ENCODE measurements at regions not wholly inside any gene's neighbourhood (a gene's known extent, or its start where the extent isn't known, plus 50 kb on each side); places are given as distances from the start of the nearest gene placed in this dataset.

DNA sequence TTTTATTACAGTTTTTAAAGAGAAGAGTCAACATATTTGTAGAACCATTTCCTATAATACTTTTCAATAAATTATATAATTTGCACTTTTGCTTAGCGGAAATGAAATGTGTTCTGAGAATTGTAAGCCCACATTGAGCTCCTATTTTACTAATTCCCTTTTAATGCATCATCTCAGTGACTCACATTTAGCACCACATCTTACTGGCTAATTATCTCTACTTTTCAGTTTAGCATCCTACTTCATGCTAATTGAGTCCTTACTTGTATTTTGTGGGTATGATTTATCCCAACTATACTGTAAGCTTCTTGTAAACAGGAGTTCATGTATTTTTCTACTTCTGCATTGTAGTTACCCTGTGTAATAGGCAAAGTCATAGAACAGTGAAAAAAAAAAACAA lies 67.5 kb downstream of the TMX1 start:
- no peak for DNase-seq

DNA sequence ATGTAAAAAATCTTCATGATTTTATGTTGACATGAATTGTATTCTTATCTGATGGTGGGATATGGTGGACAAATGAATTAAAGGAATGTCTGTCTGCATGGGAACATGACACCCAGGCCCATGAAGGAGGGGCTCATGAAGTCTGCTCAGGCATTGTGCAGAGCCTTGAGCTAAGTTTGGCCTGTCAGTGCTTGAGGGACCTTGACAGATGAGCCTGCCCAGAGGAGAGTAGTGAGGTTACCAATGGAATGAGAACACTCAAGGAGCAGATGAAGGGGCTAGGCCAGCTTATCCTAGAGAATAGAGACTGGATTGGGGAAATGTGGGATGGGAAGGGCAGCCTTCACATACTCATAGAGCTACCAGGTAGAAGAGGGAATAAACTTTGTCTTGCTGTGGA lies 68.8 kb downstream of the TMX1 start:
- DNase-seq, result no peak

DNA sequence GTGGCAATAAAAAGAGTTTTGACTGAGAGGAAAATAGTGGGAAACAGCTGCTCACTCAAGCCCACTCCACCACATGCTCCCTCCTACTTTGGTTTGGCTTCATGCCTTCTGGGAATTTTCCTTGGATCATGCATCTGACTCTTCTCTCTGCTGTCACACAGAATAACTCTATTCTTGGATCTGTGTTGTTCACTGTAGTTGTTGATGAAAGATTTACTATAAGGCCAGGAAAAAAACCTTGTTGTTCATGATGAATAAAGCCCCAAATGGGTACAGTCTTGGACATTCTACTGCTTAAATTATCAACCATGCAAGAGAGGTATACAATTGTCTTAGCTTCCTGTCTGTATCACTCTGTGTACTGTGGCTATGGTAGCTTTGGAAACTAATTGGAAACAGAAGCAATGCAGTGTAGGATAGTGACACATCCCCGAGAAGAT lies 70.5 kb downstream of the TMX1 start:
- DNase-seq, result no peak

DNA sequence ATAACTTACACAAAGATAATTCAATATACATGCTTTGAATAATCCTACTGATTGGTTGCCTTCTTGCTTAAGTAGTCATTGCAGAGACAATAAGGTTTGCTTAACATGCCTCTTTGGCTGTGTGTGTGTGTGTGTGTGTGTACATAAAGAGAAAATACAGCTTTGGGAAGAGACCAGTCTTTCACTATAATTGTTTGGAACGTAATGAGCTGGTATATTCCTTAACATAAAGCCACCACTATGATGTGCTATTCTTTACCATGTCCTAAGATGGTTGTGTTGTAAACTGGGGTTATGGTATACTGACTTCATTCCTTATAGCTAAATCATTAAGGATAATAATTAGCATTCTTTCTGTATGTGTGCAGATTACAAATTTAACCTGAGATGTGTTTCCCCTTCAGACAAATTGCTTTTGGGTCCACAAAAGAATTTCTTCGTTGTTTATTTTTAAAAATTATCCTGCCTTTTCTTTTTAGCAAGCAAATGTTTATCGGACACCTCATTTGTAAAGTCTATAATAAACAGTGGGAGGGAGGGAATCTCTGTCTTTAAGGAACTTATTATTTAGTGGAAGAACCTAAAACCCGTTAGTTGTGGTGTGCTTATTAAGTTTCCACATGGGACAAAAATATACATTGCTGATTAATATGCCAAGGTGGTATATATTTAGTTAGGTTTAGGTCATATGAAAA lies 74.4 kb downstream of the TMX1 start:
- DNase-seq, result no peak

DNA sequence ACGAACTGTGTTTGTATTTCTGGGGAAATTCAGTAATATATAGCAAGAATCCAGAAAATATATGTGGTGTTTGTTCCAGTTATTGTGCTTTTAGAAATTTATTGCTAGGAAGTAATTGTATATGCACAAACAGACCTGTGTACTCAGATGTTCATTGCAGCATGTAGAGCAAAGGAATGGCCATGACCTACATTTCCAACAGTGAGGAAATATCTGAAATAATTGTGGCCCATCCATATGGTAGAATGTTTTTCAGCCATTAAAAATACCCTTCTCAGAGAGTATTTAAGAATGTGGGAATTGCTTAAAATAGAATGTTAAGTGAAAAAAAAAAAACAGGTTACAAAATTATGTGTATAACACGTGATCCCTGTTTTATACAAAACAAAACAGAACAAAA lies 77.3 kb downstream of the TMX1 start:
- DNase-seq, result no peak

DNA sequence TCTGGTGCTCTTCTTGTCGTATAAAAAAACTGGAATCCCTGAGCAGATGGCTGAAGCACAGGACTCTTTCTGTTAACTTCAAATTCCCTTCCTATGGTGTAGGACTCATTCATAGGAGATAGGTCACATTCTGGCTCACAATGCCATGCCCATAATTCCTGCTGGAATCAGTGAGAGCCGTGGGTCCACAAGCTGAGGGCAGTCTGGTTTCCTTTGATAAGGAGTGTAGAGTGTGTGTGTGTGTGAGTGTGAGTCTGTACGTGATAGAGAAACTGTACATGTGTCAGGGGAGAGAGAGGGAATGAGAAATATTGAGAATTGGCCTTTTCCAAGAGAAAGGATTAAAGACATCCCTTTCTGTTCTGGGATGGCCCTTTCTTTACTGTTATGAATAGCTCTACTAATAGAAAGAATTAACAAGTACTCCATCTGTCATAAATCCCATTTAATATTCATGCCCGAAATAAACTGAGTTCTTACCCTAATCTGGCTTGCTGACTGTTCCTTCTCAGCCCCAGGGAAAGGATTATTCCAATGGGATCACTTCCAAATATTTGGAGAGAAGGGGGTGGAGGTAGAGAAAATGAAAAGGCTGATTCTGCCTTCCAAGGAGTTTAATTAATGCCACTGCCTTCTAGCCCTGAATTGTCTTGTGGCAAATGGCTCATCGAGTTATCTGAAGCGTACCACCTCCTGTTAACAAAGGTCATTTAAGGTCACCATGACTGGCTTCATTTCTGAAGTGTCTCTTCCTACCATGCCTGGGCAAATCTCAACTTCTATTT lies 79.0 kb downstream of the TMX1 start:
- no peak for DNase-seq

DNA sequence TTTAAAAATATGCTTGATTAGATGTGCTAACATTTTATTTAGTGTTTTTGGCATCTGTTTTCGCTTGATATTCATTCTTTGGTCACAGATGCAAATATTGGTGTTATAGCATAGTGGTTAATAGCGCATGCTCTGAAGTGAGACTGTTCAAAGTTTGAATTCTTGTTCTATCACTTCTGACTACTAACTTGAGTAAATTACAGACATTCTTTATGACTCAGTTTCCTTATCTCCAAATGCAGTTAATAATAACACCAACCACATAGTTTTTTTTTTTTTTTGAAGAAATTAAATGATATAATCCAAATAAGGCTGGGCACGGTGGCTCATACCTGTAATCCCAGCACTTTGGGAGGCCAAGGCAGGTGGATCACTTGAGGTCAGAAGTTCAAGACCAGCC lies 81.0 kb downstream of the TMX1 start:
- DNase-seq, result no peak

DNA sequence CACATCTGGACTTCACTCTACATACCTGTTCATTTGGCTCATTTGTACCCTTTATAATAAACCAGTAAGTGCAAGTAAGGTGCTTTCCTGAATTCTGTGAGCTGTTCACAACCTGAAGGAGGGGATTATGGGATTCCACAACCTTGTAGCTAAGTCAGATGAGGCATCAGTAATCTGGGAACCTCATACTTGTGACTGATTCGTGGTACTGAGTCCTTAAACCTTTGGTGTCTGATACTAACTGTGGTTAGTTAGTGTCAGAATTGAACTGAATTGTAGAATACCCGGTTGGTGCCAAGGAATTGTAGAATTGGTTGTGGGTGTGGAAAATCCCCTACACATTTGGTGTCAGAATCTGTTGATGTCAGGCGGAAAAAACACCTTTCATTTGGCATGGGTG lies 83.4 kb downstream of the TMX1 start:
- DNase-seq, result no peak

DNA sequence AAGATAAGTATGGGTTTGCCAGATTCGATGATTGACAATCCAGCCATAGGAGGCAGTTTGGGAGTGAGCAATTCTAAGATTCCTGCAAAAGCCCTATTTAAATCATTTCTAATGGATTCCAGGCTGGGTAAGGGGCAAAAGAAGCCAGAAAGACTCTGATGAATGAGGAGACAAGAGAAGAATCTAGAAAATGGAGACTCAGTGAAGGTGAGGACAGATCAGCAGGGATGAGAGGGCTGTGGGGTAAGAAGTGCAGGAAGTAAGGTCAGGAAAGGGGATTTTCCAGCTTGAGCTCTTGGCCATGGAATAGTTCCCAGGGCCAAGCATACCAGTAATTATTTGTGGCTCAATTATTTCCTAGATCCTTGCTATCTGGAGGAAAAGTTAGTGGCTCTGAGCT lies 87.3 kb downstream of the TMX1 start:
- no peak for DNase-seq

DNA sequence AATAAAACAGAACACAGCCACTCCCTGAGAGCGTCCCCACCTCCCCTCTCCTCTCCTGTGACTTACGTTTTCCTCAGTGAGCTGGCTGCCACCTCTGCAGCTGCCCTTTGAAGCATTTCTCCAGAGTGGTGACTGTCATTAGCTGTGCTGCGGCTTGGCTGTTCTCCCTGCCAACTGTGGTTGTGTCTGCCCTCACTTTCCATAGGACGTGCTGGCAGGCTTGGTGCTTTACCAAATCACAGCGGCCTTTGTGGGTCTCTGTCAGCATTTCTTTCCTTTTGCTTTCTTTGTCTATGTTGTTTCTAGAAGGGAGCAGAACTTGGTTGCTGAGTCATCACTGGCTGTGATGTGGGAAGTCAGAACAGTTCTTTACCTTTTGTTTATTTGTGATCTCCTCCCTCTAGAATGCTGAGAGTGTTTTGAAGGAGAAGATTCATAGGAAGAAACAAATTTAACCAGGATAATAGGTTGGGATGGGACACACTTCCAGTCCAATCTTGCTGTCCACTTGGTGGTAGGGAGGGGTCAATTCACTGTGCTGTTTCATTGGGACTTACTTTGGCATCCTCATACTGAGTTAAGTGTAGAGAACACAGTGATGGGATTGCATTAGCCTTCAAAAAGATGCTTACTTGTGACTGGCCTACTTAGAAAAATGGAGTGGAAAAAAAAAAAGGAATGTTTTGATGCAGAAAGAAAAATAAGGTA lies 88.2 kb downstream of the TMX1 start:
- DNase-seq, result no peak

DNA sequence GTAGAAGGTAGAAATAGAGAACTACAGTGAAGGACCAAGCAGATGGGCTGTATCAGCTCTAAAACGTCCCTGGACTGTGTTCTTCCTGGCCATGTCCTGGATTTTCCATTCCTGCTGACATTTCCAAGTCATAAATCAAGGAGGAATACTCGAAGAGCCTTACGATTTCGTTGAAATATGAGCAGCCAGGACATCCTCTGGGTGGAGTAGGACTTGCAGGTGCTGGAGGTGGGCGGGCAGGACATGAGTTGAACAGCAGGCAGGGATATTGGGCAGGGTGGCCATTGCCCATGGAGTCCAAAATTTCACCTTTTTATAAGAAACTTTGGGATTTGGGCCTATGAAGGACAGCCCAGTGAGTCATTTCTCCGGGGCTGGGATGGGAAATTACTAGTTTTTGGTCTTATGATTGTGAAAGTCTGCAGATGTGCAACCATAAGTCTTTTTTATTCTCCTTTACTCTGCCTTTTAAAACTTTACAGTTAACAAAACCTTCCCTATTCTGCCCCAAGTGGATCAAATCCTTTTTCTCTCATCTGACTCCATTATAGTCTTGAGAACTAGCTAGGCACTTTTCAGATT lies 88.8 kb downstream of the TMX1 start:
- no peak for DNase-seq

DNA sequence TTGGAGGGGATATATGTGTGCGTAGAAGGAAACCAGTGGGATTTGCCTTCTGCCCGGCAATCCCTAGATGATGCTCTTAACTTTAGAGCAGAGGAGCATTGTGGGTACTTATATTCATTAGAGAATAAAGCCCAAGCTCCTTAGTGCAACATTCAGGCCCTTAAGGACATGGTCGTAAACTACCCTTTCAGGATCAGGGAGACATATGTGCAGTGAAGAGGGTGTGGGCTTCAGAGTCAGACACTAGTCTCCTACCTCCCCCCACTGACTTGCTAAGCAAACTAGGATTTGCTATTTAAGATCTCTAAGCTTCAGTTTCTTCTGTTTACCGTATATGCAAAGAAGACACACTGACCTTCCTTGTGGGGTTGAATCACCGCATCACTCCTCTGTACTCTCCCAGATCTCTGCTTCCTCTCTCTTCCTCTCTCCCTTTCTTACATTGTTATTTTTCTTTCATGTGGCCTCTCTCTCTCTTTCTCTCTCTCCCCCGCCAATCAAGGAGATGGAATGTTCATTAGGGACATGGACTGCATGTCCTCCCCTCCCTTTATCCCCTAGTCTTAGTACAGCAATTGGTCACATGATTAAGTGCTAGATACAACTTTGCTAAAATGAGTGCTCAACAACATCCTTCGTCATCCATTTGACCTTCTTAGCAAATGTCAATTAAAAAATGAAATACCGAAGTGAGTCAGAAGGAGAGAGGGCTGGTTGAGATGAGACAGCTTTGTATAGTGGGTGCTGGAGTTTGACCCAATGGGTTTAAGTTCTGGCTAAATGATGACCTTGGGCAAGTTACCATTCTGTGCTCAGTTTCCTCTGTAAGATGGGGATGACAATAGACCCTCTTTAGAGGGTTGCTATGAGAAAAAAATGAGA lies 91.7 kb downstream of the TMX1 start:
- DNase-seq, result no peak

DNA sequence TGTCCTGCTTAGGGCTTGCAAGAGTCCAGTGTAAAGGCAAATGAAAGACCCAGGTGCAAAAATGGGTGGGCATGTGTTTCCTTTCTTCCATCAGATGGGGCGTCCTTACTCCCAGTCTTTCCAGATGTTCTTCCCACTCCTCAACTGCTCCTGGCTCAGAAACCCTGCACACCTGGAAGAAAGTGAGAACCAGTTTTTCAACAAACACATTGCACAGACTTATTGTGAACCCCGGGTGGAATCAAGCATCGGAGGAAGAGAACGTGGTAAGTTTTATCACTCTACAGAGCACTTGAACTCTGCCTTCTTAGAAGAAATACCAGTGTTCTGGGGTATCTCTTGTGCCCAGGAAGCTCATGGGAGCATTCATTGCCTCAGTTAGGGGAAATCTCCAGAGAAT lies 93.3 kb downstream of the TMX1 start:
- no peak for DNase-seq

DNA sequence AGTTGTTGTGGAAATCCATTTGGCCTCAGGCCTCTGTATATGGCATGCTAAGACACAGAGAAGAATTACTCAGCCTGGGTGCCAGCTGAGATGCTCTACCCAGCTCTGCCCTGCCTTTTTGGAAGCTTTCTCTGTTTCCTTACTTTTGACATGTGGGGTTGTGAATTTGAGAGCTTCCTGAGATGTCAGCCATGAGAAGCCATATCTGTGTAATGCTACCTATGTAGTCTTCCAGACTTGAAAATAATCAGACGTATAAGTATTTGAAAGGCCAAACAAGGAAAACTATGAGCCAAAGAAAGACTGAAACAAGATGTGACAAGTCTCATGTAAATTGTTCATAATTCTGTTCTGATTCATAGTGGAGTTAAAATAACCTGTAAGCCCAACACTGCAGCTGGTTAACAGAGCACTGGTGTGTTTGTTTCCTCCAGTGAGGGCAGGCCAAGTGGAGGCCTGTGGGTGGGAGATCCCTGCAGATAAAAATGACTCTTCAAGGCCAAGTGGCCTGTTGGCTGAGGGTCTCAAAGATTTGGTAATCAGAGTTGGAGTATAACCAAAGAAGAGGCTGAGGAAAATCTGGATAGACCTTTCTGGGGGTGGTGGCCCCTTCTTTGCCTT lies 94.0 kb downstream of the TMX1 start:
- no peak for DNase-seq

DNA sequence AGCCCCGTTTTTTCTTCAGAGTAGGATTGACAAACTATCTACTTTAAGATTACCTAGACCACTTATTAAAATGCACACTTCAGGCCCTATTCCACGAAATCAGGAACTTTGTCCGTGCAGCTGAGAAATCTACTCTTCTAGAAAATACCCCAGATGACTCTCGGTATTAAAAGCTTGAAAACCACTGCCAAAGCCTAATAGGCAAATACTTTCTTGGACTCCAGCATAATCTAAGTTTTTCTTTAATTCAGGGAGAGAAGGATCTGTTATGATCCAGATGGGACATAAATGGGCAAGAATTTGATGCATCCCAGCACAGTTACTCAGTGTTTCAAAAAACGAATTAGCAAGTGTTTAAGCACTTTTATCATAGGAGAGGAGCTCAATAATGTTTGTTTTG lies 94.5 kb downstream of the TMX1 start:
- no peak for DNase-seq

DNA sequence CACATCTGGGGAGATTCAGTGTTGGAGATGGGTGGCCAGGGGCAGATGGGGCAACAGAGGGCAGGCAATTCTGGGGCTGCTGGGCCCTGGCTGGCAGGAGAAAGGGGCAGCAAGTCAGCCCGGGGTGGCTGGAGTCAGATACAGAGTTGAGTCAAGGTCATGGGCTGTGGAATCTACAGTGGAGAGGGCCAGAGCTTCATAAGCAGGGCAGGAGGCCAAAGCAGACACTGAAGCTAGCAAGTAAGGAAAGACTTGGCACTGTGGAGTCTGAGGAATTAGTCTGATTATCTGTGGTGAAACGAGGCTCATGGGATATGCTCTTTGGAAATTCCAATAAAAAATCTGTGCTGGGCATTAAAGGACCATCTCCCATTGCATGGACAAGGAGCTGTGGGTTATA lies 95.5 kb downstream of the TMX1 start:
- no peak for DNase-seq

DNA sequence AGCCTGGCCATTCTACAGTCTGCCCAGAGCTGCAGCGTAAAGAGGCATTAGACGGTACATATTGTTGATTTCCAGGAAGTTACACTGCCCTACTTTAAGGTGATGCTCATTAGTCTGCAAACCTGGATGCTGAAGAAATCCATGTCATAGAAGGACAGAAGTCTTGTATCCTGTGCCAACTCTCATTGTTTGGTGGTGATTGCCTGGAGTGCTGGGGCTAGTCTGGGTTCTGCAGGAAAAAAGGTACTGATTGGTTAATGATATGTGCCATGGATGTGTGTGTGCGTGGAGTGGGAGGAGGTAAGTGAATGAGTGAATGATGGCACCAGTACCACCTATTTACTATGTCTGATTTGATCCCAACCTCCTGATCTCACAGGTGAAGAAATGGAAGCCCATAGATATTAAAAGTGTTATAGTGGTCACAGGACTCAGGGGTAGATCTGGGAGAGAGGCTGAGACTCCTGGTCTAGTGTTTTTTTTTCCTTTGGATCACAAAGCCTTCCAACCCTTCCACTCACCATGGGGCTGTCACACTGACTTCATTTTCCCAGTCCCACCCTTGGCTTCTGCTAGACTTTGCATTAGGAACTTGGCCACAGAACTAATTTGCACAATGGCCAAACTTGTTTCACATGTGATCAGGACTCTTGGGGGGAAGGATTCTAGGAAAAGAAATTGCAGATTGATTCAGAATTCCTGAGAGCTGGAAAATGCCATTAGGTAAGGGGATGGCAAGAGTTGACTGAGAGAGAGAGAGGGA lies 96.1 kb downstream of the TMX1 start:
- DNase-seq, result no peak

DNA sequence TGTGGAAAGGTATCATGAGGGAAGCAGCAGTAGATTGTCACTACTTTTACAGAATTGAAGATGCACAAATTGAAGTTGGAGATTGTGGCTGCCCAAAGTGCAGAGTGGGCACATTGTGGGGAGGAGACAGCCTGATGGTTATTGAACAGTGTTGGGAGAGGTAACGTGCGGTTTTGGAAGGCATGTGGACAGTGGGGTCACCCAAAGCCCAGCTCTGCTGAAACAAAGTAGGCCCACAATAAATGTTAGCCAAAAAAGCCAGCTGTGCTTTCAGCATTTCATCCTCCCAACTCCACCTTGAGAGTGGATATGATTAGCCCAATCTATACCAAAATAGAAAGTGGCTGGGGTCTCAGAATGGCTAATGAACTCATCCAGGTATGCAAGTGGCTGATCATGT lies 96.7 kb downstream of the TMX1 start:
- DNase-seq, result no peak

DNA sequence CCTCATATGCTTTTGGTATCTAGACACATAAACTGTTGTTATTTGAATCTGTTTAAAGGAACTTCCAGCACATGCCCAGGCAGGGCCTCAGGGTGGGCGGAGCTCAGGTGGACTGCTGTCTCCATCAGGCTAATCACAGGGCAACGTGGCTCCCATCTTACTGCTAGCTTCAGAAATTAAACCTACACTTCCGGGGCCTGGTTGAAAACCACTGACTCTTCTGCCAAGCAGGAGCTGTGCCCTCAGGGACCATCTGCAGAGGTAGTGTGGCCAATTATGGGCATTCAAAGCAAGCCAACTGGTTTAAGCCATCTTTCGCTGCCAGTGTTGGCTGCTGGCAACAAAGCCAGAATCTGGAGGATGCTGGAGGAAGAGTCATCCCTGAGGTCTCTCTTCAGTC lies 97.5 kb downstream of the TMX1 start:
- DNase-seq, result no peak

DNA sequence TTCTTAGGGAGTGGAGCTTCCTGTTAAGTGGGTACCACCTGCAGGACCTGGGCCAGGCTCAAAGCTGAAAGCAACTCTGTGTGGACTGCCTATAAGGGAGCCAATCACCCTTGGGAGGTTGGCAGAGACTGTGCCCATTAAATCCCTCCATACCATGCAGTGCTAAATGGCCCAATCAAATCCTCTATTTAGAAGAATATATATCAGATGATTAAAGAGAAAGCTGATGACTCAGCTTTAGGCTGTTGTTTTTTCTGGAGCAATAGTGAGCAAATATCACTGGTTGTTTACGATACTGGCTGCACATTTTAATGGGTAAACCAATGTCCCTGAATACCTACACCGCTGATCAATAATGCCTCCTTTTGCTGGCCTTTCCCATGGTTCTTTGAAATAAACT lies 101.3 kb downstream of the TMX1 start:
- no peak for DNase-seq

DNA sequence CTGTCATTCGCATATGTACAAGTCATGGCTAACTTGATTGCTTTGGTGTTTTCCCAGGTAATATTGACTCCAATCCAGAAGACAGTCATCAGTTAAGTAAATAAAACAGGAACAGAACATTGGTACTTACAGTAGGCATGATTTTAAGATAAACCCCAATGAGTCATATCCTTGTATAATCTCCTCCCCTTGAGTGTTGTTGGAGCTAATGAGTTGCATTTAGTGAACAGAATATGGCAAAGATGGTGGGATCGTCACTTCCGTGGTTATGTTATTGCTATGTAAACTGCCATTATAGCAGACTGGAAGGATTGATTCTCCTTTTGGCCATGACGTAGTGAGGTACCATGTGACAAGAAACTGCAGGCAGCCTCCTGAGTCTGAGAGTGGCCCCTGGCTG lies 102.2 kb downstream of the TMX1 start:
- no peak for DNase-seq
